Hepatocyte (in vitro differentiated cells): ENCODE measurements at regions not wholly inside any gene's neighbourhood (a gene's known extent, or its start where the extent isn't known, plus 50 kb on each side); places are given as distances from the start of the nearest gene placed in this dataset.

ENCODE experiments used
- DNase-seq: peaks from one replicate; pipeline ENCODE4 v3.0.0-alpha.2; 2016; ENCODE audit warnings: low spot score
- H2AFZ ChIP-seq: fragments of 200-600 bp; sonication (generic); 2 replicates; pipeline ENCODE4 v1.6.0; 2016; ENCODE audit warnings: antibody characterized with exemption, mild to moderate bottlenecking
- H3K27ac ChIP-seq: fragments of 200-600 bp; sonication (generic); 2 replicates; pipeline ENCODE4 v1.5.1; 2016; ENCODE audit warnings: mild to moderate bottlenecking
- H3K27me3 ChIP-seq: fragments of 200-600 bp; sonication (generic); 2 replicates; pipeline ENCODE4 v1.6.1; 2016
- H3K36me3 ChIP-seq: fragments of 200-600 bp; sonication (generic); replicated peaks from 2 replicates; pipeline ENCODE4 v1.5.1; 2016; ENCODE audit warnings: low read depth; ENCODE audit not compliant: insufficient read depth
- H3K4me1 ChIP-seq: fragments of 200-600 bp; sonication (generic); 2 replicates; pipeline ENCODE4 v1.5.1; 2016; ENCODE audit warnings: mild to moderate bottlenecking, moderate library complexity; ENCODE audit not compliant: insufficient read depth
- H3K4me2 ChIP-seq: fragments of 200-600 bp; sonication (generic); 2 replicates; pipeline ENCODE4 v1.6.0; 2016
- H3K4me3 ChIP-seq: fragments of 200-600 bp; sonication (generic); 2 replicates; pipeline ENCODE4 v1.5.1; 2016; ENCODE audit warnings: mild to moderate bottlenecking
- H3K79me2 ChIP-seq: fragments of 200-600 bp; sonication (generic); 2 replicates; pipeline ENCODE4 v1.6.0; 2017; ENCODE audit warnings: mild to moderate bottlenecking
- H3K9me2 ChIP-seq: fragments of 200-600 bp; sonication (generic); replicated peaks from 2 replicates; pipeline ENCODE4 v1.6.0; 2017; ENCODE audit warnings: mild to moderate bottlenecking; ENCODE audit not compliant: insufficient read depth
- H3K9me3 ChIP-seq: fragments of 200-600 bp; sonication (generic); 2 replicates; pipeline ENCODE4 v1.5.1; 2016; ENCODE audit warnings: low read depth, mild to moderate bottlenecking
- H4K20me1 ChIP-seq: fragments of 200-600 bp; sonication (generic); 2 replicates; pipeline ENCODE4 v1.6.0; 2016; ENCODE audit warnings: mild to moderate bottlenecking; ENCODE audit not compliant: insufficient read depth, poor library complexity, severe bottlenecking
- CTCF ChIP-seq: fragments of 200-600 bp; sonication (generic); IDR thresholded peaks from 2 replicates; pipeline ENCODE4 v1.5.1; 2016; ENCODE audit warnings: antibody characterized with exemption, mild to moderate bottlenecking; ENCODE audit not compliant: poor library complexity
- EZH2 ChIP-seq: fragments of 200-600 bp; sonication (generic); IDR thresholded peaks from 2 replicates; pipeline ENCODE4 v1.6.1; 2016; ENCODE audit warnings: antibody characterized with exemption, mild to moderate bottlenecking, borderline replicate concordance
- EZH2phosphoT487 ChIP-seq: fragments of 200-600 bp; sonication (generic); IDR thresholded peaks from one replicate; pipeline ENCODE4 v1.6.1; 2018; ENCODE audit warnings: antibody characterized with exemption, mild to moderate bottlenecking, low read depth, moderate library complexity; ENCODE audit not compliant: unreplicated experiment, severe bottlenecking
- WGBS: methylation state at CpG from one replicate; pipeline ENCODE4 v1.1.6; 2016; ENCODE audit warnings: low lambda C conversion rate; ENCODE audit errors: missing lambda C conversion rate; 5-methylcytosine and 5-hydroxymethylcytosine counted together

- no peaks in the 10 kb centered on the region for H3K4me1 ChIP-seq
- no peaks in the 10 kb centered on the region for H4K20me1 ChIP-seq
- no peak overlapping the region for H3K4me3 ChIP-seq
- no peak overlapping the region for H3K4me2 ChIP-seq
- no peaks in the 10 kb centered on the region for H3K36me3 ChIP-seq
- no peak for DNase-seq
- H3K27ac ChIP-seq = no peak overlapping the region
- 74% methylated on average over 8 of the region's 8 CpGs for WGBS
- H3K9me3 ChIP-seq = no peaks in the 10 kb centered on the region
- H3K79me2 ChIP-seq = no peaks in the 10 kb centered on the region
- H3K9me2 ChIP-seq = no peaks in the 10 kb centered on the region
- no peak overlapping the region for H2AFZ ChIP-seq
- no peak for TF ChIP-seq CTCF
- TF ChIP-seq EZH2 = no peak
- no peak for TF ChIP-seq EZH2phosphoT487
- H3K27me3 ChIP-seq = no peaks in the 10 kb centered on the region
These were observed 1089.3 kb upstream of the CELF4 start for GRCh38 chr18:38654946-38655345.

- no peaks in the 10 kb centered on the region for H3K27me3 ChIP-seq
- H4K20me1 ChIP-seq = no peaks in the 10 kb centered on the region
- H3K4me1 ChIP-seq = no peaks in the 10 kb centered on the region
- TF ChIP-seq EZH2 (no peak), CTCF (no peak)
- no peak overlapping the region for H2AFZ ChIP-seq
- H3K79me2 ChIP-seq = no peaks in the 10 kb centered on the region
- no peak overlapping the region for H3K27ac ChIP-seq
- H3K36me3 ChIP-seq = no peaks in the 10 kb centered on the region
- H3K9me3 ChIP-seq = no peaks in the 10 kb centered on the region
- WGBS = 93% methylated on average over 4 of the region's 4 CpGs
- H3K4me3 ChIP-seq = no peak overlapping the region
- DNase-seq = no peak
- no peaks in the 10 kb centered on the region for H3K9me2 ChIP-seq
- H3K4me2 ChIP-seq = no peak overlapping the region
These were observed 1086.1 kb upstream of the CELF4 start for GRCh38 chr18:38651736-38652135.

- H3K9me2 ChIP-seq = no peaks in the 10 kb centered on the region
- no peaks in the 10 kb centered on the region for H3K4me1 ChIP-seq
- no peak for TF ChIP-seq CTCF
- TF ChIP-seq EZH2 = no peak
- no peak for TF ChIP-seq EZH2phosphoT487
- no peaks in the 10 kb centered on the region for H4K20me1 ChIP-seq
- DNase-seq = no peak
- WGBS = 67% methylated on average over 1 of the region's 1 CpG
- H3K4me2 ChIP-seq = no peak overlapping the region
- H3K4me3 ChIP-seq = no peak overlapping the region
- H3K27ac ChIP-seq = no peak overlapping the region
- H3K27me3 ChIP-seq = no peaks in the 10 kb centered on the region
- H3K36me3 ChIP-seq = no peaks in the 10 kb centered on the region
- no peaks in the 10 kb centered on the region for H3K79me2 ChIP-seq
- no peak overlapping the region for H2AFZ ChIP-seq
- H3K9me3 ChIP-seq = no peaks in the 10 kb centered on the region
These were observed 1082.6 kb upstream of the CELF4 start for GRCh38 chr18:38648179-38648578.

- no peak overlapping the region for H3K27ac ChIP-seq
- H3K27me3 ChIP-seq = no peaks in the 10 kb centered on the region
- H2AFZ ChIP-seq = no peak overlapping the region
- TF ChIP-seq EZH2 (no peak), EZH2phosphoT487 (no peak), CTCF (no peak)
- H3K4me3 ChIP-seq = no peak overlapping the region
- no peak for DNase-seq
- H3K9me2 ChIP-seq = no peaks in the 10 kb centered on the region
- no peaks in the 10 kb centered on the region for H3K4me1 ChIP-seq
- no peaks in the 10 kb centered on the region for H3K36me3 ChIP-seq
- no peaks in the 10 kb centered on the region for H4K20me1 ChIP-seq
- H3K4me2 ChIP-seq = no peak overlapping the region
- H3K9me3 ChIP-seq = no peaks in the 10 kb centered on the region
- no peaks in the 10 kb centered on the region for H3K79me2 ChIP-seq
These were observed 1080.7 kb upstream of the CELF4 start for GRCh38 chr18:38646296-38646695.
